ENCODE measurements at regions not wholly inside any gene's neighbourhood (a gene's known extent, or its start where the extent isn't known, plus 50 kb on each side); places are given as distances from the start of the nearest gene placed in this dataset.
"Not testable (repeated sequence)": the region's sequence is repeated elsewhere in the genome, so short reads cannot be mapped to it uniquely, and the experiment has no call there.

DNA sequence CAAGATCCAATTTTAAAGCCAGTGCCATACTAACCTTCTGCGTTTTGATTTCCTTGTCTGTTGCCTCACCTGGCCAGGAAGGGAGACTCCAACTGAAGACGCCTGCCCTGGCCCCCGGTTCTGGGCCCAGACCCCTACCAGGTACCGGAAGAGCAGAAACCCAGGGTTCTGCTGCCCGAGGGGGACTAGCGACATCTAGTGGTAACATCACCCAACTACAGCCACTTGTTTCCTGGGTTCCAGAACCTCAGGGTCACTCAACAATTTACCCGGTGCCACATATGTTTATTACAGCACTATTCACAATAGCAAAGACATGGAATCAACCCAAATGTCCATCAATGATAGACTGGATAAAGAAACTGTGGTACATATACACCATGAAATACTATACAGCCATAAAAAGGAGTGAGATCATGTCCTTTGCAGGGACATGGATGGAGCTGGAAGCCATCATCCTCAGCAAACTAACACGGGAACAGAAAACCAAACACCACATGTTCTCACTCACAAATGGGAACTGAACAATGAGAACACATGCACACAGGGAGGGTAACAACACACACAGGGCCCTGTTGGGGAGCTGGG is 268.7 kb upstream of the IRX4 start:
- H3K79me2 ChIP-seq (ENCODE audit: insufficient read depth, low read length); H3K9me2 ChIP-seq (replicated peaks; ENCODE audit: low read depth, low read length); H3K9ac ChIP-seq (ENCODE audit: low read depth, low read length, poor library complexity, severe bottlenecking); H3K36me3 ChIP-seq (ENCODE audit: insufficient read depth, low read length); H3F3A ChIP-seq (ENCODE audit: low read depth); H4K20me1 ChIP-seq (ENCODE audit: insufficient read depth, low read length, poor library complexity, severe bottlenecking); H3K27me3 ChIP-seq (ENCODE audit: insufficient read depth, low read length, poor library complexity, severe bottlenecking); H3K4me1 ChIP-seq (ENCODE audit: insufficient read depth, low read length, poor library complexity, severe bottlenecking); H3K4me2 ChIP-seq (ENCODE audit: low read depth, low read length, poor library complexity, severe bottlenecking); H3K4me3 ChIP-seq (ENCODE audit: low read length, poor library complexity, severe bottlenecking); H3K9me3 ChIP-seq (ENCODE audit: insufficient read depth, low read depth, low read length); H2AFZ ChIP-seq (ENCODE audit: low read length): not testable (repeated sequence)
- TF ChIP-seq, protein P1, sequence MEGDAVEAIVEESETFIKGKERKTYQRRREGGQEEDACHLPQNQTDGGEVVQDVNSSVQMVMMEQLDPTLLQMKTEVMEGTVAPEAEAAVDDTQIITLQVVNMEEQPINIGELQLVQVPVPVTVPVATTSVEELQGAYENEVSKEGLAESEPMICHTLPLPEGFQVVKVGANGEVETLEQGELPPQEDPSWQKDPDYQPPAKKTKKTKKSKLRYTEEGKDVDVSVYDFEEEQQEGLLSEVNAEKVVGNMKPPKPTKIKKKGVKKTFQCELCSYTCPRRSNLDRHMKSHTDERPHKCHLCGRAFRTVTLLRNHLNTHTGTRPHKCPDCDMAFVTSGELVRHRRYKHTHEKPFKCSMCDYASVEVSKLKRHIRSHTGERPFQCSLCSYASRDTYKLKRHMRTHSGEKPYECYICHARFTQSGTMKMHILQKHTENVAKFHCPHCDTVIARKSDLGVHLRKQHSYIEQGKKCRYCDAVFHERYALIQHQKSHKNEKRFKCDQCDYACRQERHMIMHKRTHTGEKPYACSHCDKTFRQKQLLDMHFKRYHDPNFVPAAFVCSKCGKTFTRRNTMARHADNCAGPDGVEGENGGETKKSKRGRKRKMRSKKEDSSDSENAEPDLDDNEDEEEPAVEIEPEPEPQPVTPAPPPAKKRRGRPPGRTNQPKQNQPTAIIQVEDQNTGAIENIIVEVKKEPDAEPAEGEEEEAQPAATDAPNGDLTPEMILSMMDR (conservative IDR thresholded peaks at IDR 0.05; ENCODE audit: low read length), result peak; percentile 61

DNA sequence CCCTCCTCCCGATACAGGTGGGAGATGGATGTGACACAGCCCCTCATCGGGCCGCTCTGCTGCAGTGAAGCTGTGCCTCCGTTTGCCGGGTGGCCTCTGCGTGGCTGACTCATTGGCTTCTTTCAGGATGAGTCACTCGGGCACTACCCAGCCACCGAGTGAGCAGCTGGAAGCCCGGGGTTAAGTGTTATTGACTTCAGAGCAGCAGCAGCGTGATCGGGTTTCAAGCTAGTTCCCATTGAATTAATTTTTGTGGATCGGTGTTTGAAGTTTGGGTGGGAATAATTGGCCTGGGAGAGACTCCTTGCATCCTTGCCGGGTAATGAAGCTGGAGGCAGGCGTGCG is 266.4 kb upstream of the IRX4 start:
- no peaks in the 10 kb centered on the region for H3K79me2 ChIP-seq (ENCODE audit: insufficient read depth, low read length)
- H3K36me3 ChIP-seq (ENCODE audit: insufficient read depth, low read length), result no peaks in the 10 kb centered on the region
- H3K4me1 ChIP-seq (ENCODE audit: insufficient read depth, low read length, poor library complexity, severe bottlenecking), result no peaks in the 10 kb centered on the region
- no peak overlapping the region for H3K4me3 ChIP-seq (ENCODE audit: low read length, poor library complexity, severe bottlenecking)
- no peak overlapping the region for H3K9ac ChIP-seq (ENCODE audit: low read depth, low read length, poor library complexity, severe bottlenecking)
- TF ChIP-seq, protein P1 (conservative IDR thresholded peaks at IDR 0.05; ENCODE audit: low read length), result no peak
- TF ChIP-seq EZH2phosphoT487 (IDR thresholded peaks at IDR 0.05; ENCODE audit: borderline replicate concordance), result no peak
- H2AFZ ChIP-seq (ENCODE audit: low read length), result no peak overlapping the region
- peaks cover 7% of the 10 kb centered on the region; the same call in 1 of the 2 replicates for H3K9me3 ChIP-seq (ENCODE audit: insufficient read depth, low read depth, low read length)
- no peaks in the 10 kb centered on the region for H3K9me2 ChIP-seq (replicated peaks; ENCODE audit: low read depth, low read length)
- H4K20me1 ChIP-seq (ENCODE audit: insufficient read depth, low read length, poor library complexity, severe bottlenecking), result no peaks in the 10 kb centered on the region
- no peaks in the 10 kb centered on the region for H3F3A ChIP-seq (ENCODE audit: low read depth)
- H3K27me3 ChIP-seq (ENCODE audit: insufficient read depth, low read length, poor library complexity, severe bottlenecking), result no peaks in the 10 kb centered on the region
- H3K4me2 ChIP-seq (ENCODE audit: low read depth, low read length, poor library complexity, severe bottlenecking), result no peak overlapping the region

DNA sequence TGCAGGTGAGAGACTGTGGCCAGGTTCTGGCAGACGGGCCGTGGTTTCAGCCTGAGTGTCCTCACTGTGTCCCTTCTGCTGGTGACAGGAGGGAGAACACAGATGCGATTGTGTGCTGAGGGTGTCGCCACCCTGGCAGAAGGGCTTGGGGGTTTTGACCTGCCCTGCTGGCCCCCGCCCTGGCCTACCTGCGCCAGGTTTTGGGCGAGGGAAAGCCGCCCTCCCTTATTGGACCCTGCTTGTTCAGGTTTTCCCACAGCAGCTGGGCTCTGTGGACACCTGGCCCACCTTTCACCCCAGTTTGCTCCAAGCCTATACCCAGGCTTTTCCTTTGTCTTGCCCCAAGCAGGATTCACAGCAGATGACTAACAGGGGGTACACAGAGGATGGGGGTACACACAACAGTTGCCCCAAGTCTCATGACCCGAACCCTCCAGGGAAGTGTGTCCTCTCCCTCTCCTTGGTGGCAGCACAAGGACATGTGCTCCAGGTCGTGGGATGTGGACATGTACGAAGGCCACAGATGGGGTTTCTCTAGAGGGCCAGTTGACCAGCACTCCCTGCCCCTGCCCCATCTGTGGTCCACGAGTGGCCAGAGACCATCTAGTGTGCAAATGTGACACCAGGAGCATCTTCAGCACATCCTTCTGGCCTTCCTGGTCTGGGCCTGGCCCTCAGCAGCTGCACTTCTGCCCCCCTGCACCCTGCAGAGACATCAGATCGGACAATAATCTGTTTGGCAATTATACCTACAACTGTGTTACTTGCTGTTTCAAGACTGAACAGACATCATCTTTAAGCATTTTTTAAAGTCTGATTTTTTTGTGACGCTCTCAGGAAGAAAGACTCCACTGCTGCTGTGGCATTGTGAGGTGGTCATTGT is 265.8 kb upstream of the IRX4 start:
- H3K79me2 ChIP-seq (ENCODE audit: insufficient read depth, low read length), result no peaks in the 10 kb centered on the region
- H3K36me3 ChIP-seq (ENCODE audit: insufficient read depth, low read length), result no peaks in the 10 kb centered on the region
- H3K9me2 ChIP-seq (replicated peaks; ENCODE audit: low read depth, low read length), result no peaks in the 10 kb centered on the region
- no peak overlapping the region for H3K4me3 ChIP-seq (ENCODE audit: low read length, poor library complexity, severe bottlenecking)
- TF ChIP-seq EZH2phosphoT487 (IDR thresholded peaks at IDR 0.05; ENCODE audit: borderline replicate concordance), result no peak
- TF ChIP-seq, protein P1 (conservative IDR thresholded peaks at IDR 0.05; ENCODE audit: low read length), result no peak
- no peak overlapping the region for H3K4me2 ChIP-seq (ENCODE audit: low read depth, low read length, poor library complexity, severe bottlenecking)
- no peaks in the 10 kb centered on the region for H4K20me1 ChIP-seq (ENCODE audit: insufficient read depth, low read length, poor library complexity, severe bottlenecking)
- no peaks in the 10 kb centered on the region for H3K4me1 ChIP-seq (ENCODE audit: insufficient read depth, low read length, poor library complexity, severe bottlenecking)
- peaks cover 7% of the 10 kb centered on the region; the same call in 1 of the 2 replicates for H3K9me3 ChIP-seq (ENCODE audit: insufficient read depth, low read depth, low read length)
- H3K9ac ChIP-seq (ENCODE audit: low read depth, low read length, poor library complexity, severe bottlenecking), result no peak overlapping the region
- no peak overlapping the region for H2AFZ ChIP-seq (ENCODE audit: low read length)
- no peaks in the 10 kb centered on the region for H3F3A ChIP-seq (ENCODE audit: low read depth)
- H3K27me3 ChIP-seq (ENCODE audit: insufficient read depth, low read length, poor library complexity, severe bottlenecking), result no peaks in the 10 kb centered on the region

All from Loucy (cell line).